Epidermal melanocyte (primary cell): ENCODE measurements at regions not wholly inside any gene's neighbourhood (a gene's known extent, or its start where the extent isn't known, plus 50 kb on each side); places are given as distances from the start of the nearest gene placed in this dataset.
A peak's percentile ranks its signal among the peaks of the same experiment; 100 is the strongest.
"Not testable (repeated sequence)": the region's sequence is repeated elsewhere in the genome, so short reads cannot be mapped to it uniquely, and the experiment has no call there.

ENCODE experiments used
- DNase-seq: peaks from one replicate; pipeline ENCODE4 v3.0.0; 2011; ENCODE audit warnings: low spot score; ENCODE audit not compliant: insufficient read length

DNA sequence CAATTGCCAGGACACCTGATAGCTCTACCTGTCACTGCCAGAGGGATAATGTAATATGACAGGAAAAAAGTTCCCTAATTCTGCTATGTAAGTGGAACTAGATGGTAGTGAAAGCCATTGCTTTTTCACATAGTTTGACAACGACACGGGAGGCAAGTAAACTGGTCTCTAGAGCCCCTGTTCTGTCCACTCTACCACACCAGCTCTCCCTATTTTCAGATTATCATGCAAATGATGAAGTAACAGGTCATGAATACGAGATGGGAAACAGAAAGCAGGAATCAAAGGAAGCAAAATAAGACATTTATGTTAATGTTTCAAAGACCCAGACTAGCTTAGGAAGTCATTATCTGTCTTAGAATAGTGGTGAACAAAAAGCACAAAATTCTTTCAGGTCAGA lies 56.2 kb downstream of the TAF11L14 start:
- DNase-seq = no peak

DNA sequence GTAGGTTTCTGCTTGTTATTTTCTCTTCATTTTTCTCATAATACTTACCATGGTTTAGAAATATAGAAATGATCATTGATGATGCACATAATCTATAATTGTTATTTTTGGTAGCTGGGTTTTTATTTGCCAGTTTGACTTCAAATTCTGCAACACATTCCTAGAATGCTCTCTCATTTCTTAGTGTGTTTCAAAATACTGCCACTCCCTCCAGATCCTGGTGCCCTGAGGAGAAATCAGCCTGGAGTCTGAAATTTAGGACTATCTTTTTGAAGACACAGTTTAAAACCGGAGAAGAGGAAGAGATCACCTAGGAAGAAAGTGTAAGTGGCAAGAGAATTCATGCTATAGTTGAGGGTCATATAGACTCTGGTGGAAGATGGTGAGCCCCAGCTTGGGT lies 57.5 kb downstream of the TAF11L14 start:
- no peak for DNase-seq

DNA sequence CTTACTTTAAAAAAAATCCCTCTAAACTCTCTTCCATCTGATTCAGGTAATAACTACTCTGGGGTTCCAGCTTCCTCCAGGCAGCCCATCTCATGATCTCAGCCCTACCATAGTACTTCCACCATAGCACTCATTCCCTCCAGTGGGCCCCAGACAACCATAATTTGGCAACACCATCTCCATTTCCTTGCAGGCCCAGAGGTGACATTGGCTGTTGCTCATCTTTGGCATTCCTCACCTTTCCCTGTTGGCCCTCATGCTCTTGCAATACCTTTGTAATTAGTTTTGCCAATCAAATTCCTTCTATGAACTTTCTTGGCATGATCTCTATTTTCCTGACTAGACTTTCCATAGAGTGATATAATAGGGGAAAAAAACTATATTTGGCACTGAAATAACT lies 60.1 kb downstream of the TAF11L14 start:
- DNase-seq = no peak

DNA sequence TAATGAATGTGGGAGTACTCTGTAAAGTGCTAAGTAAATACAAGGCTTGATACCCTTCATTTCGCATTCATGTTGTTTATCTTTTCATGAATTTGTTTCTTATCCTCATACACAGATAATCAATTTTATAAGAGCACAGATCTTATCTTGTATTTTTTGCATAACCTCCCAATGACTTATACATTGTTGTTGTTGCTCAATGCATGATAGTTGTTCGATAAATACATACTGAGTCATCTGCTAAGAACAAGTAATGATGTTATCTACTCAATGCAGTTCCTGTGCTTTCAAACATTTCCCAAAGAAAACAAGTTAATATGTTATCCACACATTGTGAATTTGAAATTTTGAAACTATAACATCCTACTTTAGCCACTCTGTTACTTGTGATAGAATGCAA lies 60.7 kb downstream of the TAF11L14 start:
- no peak for DNase-seq

DNA sequence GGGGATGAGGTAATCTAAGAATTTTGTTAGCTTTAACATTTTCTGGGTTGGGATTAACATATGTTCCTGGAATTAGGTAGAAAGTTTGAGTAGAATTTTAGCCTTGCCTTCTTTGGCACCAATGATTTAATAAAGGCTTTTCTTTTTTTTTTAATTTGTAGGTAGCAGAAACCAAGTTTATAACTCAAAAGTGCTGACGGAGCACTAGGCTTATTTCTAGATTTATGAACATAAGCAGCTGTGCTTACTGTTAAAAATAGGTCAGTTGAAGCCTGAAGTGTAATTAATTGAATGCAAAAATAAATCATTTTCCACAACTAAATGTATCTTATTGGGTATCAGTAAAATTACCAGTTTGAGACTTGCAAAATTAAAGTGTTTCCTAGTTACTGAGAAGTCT lies 62.4 kb downstream of the TAF11L14 start:
- DNase-seq = no peak

DNA sequence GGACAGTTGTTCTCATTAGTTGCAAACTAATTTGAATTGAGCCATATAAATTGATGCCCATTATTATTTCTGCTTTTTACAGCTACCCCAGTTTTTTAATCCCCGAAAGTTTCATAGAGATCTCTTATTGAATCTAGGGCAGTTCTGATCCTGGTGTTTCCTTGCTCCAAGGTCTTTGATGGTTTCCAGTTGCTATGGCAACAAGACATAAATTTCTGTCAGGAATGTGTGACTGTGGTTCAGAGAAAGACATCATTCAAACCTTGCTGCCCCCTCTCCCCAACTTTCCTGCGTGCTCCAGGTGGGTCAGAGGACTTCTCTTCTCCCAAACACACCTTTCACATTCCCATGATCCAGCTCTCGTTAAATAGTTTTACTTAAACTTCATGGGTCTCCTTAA lies 63.4 kb downstream of the TAF11L14 start:
- no peak for DNase-seq

DNA sequence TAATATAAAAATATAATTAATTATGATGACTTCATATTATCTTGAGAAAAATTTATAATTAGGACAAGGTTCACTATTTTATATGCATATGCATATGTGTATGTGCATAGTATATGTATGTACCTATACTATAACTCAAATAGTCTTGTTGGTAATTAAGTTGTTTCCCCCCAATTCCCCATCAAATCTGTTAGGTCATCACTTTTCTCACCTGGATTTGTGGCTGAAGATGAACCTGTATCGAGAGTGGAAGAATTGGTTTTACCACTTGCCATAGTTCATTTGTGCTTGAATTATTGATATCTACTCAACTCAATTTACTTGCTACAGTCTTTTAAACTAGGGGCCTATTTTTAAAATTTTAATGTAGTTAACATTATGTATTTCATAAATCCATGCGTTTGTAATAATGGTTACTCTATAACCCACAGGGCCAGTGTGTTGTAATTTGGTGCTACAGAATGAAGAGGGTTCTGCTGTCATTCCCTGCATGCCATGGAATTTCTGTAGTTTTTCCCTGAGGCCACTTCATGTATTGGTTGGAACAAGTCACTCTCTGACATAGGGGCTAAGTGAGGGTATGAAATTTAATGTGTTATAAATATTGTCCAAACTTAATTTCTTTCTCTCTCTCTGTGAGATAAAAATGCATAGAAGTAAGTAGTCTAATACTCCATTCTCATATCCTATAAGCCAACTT lies 74.9 kb downstream of the TAF11L14 start:
- DNase-seq = no peak

DNA sequence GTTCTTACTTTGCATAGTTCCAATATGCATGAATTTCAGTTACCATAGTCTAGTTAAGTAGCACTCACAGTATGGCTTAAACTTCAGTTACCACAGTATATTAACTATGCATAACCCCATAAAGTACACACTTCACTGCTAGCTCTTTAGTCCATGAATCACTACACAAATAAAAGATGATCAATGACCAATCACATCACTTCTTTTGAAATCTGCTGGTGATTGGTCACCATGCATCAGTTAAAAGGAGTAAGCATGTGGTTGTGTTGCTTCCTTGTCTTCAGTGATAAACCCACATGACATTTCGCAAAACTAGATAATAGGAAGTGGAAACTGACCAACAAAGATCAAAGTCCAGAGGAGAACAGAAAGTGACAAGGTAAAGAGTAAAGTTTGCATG lies 79.0 kb downstream of the TAF11L14 start:
- DNase-seq = no peak

DNA sequence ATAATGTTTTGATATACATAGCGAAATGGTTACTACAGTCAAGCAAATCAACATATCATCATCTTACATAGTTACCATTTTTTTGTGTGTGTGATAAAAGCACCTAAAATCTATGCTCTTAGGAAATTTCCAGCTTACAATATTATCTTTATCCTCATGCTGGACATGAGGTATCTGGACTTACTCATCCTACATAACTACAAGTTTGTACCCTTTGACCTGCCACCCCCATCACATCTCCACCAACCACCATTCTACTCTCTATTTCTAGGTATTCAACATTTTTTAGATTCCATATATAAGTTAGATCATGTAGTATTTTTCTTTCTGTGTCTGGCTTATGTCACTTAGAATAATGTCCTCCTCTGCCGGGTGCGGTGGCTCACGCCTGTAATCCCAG lies 79.9 kb downstream of the TAF11L14 start:
- no peak for DNase-seq

DNA sequence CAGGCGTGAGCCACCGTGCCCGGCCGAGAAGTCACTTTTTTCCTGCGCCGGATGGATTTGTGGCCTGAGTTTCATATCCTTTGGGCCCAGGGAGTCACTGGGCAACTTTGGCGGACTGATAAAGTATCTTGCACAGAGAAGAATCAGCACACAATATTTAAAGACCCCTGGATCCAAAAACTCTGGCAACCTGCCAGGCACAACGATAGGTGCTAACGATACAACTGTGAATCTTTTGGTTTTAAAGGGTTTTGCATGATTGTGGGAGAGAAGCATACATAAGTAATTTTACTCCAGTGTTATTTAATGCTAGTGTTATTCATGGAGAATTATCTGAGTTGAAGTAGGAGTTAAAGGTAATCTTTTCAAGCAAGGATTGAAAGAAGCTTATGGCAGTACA lies 85.3 kb downstream of the TAF11L14 start:
- DNase-seq = no peak

DNA sequence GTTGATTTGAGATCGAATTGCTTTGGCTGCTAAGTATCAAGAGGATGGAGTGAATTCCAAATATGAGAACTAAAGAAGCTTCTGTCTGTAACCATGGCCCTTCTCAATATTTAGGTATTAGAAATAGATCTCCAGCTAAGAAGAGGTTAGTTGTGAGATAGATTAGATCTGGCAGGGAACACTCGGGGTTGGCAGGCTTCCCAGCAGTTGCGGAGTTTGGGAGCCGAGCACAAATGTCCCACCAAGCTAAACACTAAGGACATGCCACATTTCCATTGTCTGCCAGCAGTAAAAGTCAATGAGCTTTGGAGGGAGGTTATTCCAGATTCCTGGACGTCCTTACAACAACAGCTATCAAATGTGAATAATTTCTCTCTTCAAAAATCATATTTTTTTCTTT lies 85.8 kb downstream of the TAF11L14 start:
- no peak for DNase-seq

DNA sequence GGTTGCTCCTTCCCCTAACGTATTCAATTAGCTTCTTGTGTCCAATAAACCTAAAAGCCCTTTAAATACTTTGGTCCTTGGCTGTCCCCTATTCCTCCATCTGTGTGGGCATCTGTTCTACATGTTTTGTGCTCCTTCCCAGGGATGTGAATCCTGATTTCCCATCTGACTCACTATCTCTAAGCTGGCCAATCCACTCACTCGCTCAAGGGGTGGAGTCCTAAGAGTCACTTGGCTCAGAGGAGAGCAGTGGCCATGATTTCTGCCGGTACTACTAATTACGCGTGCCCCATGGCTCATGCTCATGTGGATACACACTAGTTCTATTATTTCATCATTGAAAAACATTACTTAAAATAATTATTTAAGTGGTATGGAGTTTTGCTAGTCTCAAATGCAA lies 89.6 kb downstream of the TAF11L14 start:
- no peak for DNase-seq

DNA sequence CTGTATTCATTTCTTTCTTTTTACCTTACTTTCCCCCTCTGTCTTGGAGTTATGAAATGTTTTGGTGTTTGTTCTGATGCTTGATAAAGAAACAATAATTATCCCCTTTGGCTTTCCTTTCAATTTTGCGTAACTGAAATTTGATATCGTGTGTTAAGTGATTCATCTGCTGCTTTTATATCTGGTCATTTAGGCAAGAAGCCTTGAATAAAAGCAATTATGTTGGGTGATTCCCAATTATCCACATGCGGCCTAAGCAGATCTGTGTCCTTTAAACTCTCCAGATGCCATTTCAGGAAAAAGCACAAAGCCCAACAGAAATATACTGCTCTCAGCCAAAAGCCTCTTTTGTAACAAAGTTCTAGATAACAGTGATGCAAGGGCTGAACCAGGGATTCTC lies 92.8 kb downstream of the TAF11L14 start:
- no peak for DNase-seq

DNA sequence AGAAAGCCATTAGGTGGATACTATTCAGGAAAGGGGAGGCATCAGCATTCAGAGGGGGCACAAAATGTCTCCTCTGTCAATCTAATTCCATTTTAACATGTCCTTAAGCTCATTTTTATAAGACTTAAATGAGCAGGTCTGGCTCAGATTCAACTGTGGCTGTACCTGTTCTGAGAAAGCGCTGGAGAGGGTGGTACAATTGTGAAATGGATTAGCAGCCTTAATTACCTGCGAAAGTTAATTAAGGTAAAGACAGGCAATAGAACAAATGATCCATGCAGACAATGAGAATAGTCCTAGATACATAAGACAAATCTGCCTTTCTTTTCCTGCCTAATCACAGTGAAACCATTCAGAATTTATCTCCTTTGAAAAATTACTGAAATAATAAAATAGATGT lies 96.2 kb downstream of the TAF11L14 start:
- DNase-seq = no peak

DNA sequence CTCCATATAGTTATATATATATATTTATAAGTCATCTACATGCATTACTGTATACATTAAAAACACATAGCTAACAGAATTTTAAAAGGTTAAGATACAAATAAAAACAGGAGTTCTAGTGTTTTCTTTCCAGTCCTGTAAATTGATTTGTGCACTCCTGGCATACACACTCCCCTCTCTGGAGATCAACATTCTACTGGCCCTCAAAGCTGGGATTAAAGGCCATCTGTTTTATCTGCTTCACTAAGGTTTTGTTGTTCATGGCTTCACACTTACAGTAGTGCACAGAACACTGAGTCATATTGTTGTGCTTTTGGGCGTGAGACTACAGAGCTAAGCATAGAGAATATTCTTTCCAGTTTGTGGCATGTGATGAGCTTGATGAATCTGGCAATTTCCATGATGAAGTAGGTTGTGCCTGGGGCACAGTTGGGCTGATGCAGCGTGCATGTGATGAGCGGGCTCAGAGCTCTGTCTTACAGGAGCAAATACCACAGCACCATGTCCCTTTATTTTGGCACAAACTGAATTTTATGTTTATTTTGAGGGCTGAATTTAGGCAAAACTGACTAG lies 98.2 kb downstream of the TAF11L14 start:
- DNase-seq = peak; percentile 41

DNA sequence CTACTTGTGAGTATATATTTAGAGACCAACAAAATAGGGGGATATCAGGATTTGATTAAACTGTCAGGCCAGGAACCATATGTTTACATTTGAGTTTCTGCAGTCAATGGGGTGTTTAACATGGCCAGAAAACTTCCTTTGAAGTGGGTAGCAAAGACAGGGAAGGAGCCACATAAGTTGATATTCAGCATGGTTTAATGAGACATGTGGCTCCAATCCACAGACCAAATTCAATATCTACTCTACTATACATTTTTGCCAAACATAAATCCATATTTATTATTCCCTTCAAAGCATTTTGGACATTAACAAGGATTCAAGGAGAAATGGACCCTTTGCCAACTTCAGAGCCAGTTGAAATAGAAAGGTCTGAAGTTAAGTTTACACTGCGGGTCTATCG lies 99.8 kb downstream of the TAF11L14 start:
- DNase-seq = no peak

DNA sequence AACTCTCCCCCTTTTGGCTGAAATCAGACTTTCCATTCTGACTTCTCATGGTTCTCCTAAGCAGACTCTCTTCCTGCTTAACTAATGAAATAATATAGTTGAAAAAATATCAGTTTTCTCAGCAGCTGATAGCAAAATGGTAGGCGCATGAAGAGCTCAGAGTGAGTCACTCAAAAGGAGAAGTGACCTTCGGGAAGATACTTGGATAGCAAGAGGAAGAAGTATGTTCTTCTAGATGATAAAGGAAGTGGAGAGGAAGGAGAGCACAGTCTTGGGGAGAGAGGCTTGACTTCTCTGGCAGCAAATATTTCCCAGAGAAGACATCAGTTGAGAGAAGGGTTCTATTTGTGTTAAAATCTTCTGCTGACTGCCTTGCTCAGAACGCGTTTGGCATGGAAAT lies 101.5 kb downstream of the TAF11L14 start:
- no peak for DNase-seq

DNA sequence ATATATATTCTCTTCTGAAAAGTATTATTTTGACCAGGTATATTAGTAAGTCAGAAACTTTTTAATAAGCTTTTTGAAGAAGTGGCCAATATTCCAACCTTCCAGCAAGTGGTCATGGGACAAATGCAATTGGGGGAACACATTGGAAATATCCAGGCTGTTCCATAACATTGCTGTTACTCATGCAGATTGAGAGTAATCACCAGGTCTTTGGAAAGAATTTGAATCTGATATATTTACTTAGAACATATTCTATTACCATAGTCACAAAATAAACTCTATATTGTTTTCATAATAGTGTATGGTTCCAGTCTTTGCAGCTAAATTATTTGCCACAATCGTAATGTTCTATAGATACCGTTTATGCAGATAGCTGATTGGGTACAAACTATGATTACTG lies 102.8 kb downstream of the TAF11L14 start:
- no peak for DNase-seq

DNA sequence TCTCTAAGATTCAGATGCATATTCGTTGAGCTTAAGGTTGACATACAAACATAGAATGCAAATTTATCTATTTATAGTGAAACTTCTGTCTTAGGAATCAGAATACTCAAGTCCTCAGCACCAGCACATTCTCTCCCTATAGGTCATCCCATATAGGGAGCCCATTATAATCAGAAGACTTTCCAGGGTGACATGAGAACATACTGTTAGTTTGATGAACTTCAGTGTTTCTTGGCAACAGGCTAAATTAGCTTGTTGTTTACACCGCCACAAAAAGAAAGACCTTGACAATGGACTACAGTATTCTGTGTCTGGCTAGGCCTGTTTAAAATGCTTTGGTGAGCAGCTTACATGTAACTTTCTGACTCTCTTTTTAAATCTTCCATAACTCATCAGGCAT lies 104.2 kb downstream of the TAF11L14 start:
- DNase-seq = no peak

DNA sequence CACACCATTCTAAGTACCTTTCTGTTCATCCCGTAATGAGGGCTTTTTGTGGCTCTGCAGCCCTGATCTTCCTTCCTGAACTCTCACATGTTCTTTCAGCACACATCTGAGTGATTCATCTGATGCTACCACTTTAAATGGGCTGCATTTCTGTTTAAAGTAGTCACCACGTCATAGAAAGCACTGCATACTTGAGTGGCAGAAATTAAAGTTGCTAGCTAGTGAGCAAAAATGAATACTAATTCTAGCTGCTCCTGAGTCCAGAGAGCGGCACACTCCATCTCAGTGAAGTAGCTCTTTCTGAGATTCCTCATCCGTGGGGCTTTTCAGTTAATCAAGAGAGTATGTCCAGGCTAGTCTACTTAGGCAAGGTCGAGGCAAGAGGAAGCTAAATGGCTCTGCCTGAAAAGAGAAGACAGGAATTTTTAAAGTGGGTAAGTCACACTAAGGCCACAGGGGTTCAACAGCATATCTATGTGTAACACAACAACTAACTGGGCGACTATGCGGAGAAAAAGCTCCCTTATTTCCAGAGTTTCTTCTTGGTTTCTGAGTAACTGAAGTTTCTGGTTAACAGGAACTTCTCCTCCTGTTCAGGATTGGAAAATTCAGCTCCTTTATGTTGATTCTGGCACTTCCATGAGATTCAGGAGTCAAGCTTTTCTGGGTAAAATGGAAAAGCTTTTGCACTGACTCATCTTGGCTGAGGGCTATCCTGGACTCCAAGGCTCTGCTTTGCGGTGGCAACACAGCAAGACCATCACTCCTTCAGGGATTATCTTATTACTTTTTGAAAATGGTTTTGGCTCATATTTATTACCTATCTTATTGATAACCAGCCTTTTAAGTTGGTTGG lies 109.5 kb downstream of the TAF11L14 start:
- DNase-seq = no peak

DNA sequence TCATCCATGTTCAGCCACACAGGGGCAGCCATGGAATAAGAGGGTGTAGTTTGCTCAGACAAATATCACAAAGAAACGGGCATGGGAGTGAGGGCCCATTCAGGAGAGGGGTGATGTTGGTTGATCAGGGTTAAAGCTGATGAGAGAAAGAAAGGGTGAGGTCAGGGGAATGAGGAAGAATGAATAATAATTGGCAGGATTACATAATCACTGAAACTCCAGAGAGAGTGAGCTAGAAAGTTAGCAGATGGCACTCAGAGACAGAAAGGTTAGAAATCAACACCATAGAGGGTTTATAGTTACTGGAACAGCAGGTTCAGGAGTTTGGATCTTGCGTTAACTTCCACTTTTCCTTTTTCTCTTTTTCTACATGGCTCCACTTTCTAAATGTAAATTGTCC lies 113.9 kb downstream of the TAF11L14 start:
- DNase-seq = no peak

DNA sequence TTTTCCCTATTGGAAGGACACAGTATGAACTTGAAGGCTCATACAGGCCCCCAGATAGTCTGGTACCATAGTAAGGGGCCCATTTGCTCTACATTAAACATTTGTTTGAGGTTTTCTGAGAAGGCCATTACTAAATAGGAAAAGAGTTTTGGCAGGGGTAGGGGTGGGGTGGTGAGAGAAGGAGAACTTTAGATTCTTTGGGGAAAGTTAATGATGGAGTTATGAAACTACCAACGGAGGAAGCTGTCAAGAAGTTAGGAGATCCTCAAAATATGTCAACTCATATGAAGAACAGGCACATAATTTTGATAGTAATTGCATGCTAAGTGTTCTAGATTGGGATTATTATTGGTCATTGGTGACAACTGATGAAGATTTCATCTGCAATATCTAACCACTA lies 114.7 kb downstream of the TAF11L14 start:
- DNase-seq = no peak

DNA sequence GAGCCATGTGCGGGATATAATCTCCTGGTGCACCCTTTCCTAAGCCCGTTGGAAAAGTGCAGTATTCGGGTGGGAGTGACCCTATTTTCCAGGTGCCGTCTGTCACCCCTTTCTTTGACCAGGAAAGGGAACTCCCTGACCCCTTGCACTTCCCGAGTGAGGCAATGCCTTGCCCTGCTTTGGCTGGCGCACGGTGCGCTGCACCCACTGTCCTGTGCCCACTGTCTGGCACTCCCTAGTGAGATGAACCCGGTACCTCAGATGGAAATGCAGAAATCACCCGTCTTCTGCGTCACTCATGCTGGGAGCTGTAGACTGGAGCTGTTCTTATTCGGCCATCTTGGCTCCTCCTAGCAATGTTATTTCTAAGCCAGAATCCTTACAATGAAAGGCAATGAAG lies 121.1 kb downstream of the TAF11L14 start:
- DNase-seq = not testable (repeated sequence)
